Spleen (tissue), 7 donors: ENCODE measurements at regions not wholly inside any gene's neighbourhood (a gene's known extent, or its start where the extent isn't known, plus 50 kb on each side); places are given as distances from the start of the nearest gene placed in this dataset.

ENCODE experiments used
- CTCF ChIP-seq, 11 experiments: fragments of 200-600 bp in 7 of 11; fragments of 450-650 bp in 4 of 11; sonication (generic) in 4 of 11; IDR thresholded peaks in 8 of 11; conservative IDR thresholded peaks in 3 of 11; 1 replicate in 7 of 11; 2 replicates in 4 of 11; pipeline versions ENCODE4 v1.4.0 to v1.8.0; 2016 to 2021; ENCODE audit warnings: antibody characterized with exemption in 11 of 11, inconsistent platforms in 4 of 11, mild to moderate bottlenecking in 1 of 11
- POLR2A ChIP-seq, 3 donors: fragments of 450-650 bp; IDR thresholded peaks; one replicate each; pipeline ENCODE4 v1.5.1; 2017; ENCODE audit warnings: antibody characterized with exemption in 3 of 3, mild to moderate bottlenecking in 1 of 3
- donor health status: DM: no; HTN: no; CAD: no; lungs with moderate emphysema.
- donor health status: DM: no; HTN: no; CAD: no.
- donor health status: DM: no; HTN: no; CAD: no.

- TF ChIP-seq POLR2A (IDR thresholded peaks at IDR 0.05): no peak
- TF ChIP-seq CTCF (IDR thresholded peaks at IDR 0.05 in 8 of 11, conservative IDR thresholded peaks at IDR 0.05 in 3 of 11): no peak
Measured at GRCh38 chr9:108347463-108348188, 508.2 kb downstream of the ACTL7B start.
